ENCODE measurements at regions not wholly inside any gene's neighbourhood (a gene's known extent, or its start where the extent isn't known, plus 50 kb on each side); places are given as distances from the start of the nearest gene placed in this dataset.
"Not testable (repeated sequence)": the region's sequence is repeated elsewhere in the genome, so short reads cannot be mapped to it uniquely, and the experiment has no call there.

DNA sequence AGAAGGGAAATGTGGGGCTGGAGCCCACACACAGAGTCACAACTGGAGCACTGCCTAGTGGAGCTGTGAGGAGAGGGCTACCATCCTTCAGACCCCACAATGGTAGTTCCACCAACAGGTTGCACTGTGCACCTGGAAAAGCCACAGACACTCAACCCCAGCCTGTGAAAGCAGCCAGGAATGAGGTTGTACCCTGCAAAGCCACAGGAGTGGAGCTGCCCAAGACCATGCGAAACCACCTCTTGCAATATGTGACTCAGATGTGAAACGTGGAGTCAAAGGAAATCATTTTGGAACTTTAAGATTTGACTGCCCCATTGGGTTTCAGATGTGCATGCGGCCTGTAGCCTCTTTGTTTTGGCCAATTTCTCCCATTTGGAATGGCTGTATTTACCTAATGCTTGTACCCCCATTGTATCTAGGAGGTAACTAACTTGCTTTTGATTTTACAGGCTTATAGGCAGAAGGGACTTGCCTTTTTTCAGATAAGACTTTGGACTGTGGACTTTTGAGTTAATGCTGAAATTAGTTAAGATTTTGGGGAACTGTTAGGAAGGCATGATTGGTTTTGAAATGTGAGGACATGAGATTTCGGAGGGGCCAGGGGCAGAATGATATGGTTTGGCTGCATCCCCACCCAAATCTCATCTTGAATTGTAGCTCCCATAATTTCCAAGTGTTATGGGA, 348.9 kb upstream of the RPS23 start:
- DNase-seq; intact Hi-C loops (cut with DNase I): not testable (repeated sequence)

GRCh38 chr5:82626012-82626411, 347.9 kb upstream of the RPS23 start:
- intact Hi-C loops (cut with DNase I); DNase-seq: not testable (repeated sequence)

- intact Hi-C loops (cut with DNase I) = no loop called here
- DNase-seq = no peak
Measured at GRCh38 chr5:82624062-82624461, 345.9 kb upstream of the RPS23 start.

GRCh38 chr5:82622711-82623514, 344.8 kb upstream of the RPS23 start:
- intact Hi-C loops (cut with DNase I) = no loop called here
- DNase-seq = no peak

GRCh38 chr5:82622205-82622604, 344.1 kb upstream of the RPS23 start:
- DNase-seq = no peak
- intact Hi-C loops (cut with DNase I) = no loop called here

DNA sequence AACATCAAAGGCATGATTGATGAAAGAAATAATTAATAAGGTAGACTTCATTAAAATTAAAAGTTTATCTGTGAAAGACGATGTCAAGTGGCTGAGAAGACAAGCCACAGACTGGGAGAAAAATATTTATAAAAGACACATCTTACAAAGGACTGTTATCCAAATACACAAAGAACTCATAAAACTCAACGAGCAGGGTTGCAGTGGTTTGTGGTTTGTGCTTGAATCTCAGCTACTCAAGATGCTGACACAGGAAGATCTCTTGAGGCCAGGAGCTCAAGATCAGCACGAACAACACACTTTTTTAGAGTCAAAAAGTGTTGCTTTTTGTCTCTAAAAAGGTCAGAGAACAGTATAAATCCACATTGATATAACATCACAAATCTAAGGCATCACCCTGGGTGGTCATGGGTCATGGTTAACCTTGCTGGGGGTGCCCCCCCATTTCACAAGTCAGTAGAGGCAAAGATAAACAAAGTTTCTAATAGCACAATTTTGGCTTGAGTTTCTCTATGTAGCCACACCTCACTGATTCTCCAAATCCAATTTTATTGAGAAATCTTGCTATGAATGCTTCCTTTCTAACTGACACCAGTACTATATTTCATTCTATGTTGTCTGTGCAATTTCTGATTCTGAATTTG, 342.9 kb upstream of the RPS23 start:
- no peak for DNase-seq
- intact Hi-C loops (cut with DNase I) = no loop called here

GRCh38 chr5:82619097-82619496, 340.9 kb upstream of the RPS23 start:
- no peak for DNase-seq
- intact Hi-C loops (cut with DNase I) = no loop called here

GRCh38 chr5:82614706-82615105, 336.6 kb upstream of the RPS23 start:
- DNase-seq = no peak
- intact Hi-C loops (cut with DNase I) = no loop called here

- intact Hi-C loops (cut with DNase I) = no loop called here
- no peak for DNase-seq
Measured at GRCh38 chr5:82613891-82614290, 335.7 kb upstream of the RPS23 start.

GRCh38 chr5:82610686-82611085, 332.5 kb upstream of the RPS23 start:
- intact Hi-C loops (cut with DNase I) = no loop called here
- DNase-seq = peak in 1 of 10 donors; percentile 12

DNA sequence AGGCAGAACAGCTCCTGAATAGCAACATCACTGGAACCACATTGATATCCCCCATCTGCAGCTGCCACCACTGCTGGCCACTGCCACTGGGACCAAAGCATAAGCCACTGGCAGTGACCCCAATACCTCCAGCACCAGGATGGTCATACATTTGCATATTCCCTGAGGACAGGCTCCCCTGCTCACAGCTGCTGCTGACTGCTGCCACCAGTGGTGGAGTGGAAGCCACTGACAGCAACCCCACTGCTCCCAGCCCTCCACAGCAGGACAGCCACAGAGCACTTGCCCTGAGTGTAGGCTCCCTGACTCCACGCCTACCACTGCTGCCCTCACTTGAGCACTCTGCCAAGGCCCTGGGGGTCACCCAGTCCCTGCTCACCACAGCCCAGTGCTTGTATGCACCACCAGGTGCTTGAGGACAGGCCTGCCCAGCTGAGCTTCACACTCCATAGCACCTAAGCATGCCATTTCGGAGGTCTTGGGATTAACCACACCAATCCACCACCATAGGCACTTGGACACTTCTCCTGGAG, 327.4 kb upstream of the RPS23 start:
- peak in 1 of 10 donors; percentile 63 for DNase-seq

DNA sequence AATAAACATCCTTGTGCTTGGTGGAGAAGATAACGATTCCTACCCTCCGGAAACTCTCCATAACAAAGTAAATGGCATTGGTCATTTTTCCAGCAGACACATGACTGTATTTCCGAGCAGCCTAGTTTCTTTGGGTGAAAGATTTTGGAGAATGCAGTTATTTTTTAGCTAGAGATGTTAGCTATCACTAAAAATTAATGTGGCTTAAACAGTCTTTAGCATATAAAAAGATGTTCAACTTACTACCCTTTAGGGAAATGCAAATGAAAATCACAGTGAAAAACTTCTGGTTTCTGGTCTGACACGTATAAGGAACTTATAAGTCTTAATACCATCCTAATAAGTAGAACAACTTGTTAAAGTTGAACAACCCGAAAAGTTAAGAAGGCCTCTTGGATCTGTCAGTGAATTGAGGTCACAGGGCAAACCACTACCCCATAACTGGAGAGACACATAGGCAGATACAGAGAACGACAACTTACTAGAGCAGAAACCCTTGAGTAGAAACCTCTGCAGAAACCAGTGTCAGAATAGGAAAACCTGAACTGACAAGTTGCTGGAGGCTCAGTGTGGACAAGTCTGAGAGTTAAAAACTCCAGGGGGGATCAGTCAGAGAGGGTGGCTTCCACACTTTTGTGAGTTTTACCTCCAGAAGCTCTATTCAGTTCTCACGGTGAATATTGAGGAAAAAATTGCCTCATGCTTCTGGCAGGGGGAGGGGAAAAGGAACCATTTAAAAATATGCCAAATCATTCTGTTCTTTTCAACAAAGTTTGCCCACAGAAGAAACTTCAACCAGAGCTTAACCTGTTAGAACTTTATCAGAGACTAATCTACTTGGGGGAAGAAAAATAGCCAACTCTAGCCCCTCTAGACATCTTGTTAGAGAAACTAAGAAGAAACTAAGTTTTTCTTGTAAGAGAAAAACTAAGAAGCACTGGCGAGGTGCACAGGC, 325.2 kb upstream of the RPS23 start:
- no peak for DNase-seq
- intact Hi-C loops (cut with DNase I) = no loop called here

More for the DNA sequence above, 327.4 kb upstream of the RPS23 start:
- intact Hi-C loops (cut with DNase I) = no loop called here

- DNase-seq = no peak
- intact Hi-C loops (cut with DNase I) = no loop called here
Measured at GRCh38 chr5:82601861-82602260, 323.7 kb upstream of the RPS23 start.

GRCh38 chr5:82601077-82601476, 322.9 kb upstream of the RPS23 start:
- no peak for DNase-seq
- intact Hi-C loops (cut with DNase I) = no loop called here

GRCh38 chr5:82599692-82600091, 321.5 kb upstream of the RPS23 start:
- no peak for DNase-seq
- intact Hi-C loops (cut with DNase I) = no loop called here

GRCh38 chr5:82599030-82599429, 320.9 kb upstream of the RPS23 start:
- intact Hi-C loops (cut with DNase I) = no loop called here
- DNase-seq = no peak

- intact Hi-C loops (cut with DNase I) = no loop called here
- no peak for DNase-seq
Measured at GRCh38 chr5:82597437-82597836, 319.3 kb upstream of the RPS23 start.

DNA sequence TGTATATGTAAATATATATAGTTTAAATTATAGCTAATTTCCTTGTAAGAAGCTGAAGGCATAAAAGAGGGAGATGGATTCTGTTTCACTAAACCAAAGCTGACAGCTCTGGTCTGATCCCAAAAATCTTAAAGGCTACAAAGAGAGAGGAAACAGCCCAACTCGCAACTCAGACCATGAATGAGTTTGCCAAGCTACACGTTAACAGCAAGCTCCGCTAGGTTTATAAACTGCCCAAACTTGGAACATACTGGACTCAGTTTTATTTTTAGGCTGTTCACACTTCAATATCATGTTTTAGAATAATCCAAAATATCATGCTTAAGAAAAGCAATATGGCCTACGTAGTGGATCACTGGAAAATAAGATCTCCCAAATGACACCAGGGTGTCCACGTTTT, 318.3 kb upstream of the RPS23 start:
- intact Hi-C loops (cut with DNase I) = no loop called here
- no peak for DNase-seq

- DNase-seq = peak in 1 of 10 donors; percentile 29
- intact Hi-C loops (cut with DNase I) = no loop called here
Measured at GRCh38 chr5:82595113-82595512, 317.0 kb upstream of the RPS23 start.

DNA sequence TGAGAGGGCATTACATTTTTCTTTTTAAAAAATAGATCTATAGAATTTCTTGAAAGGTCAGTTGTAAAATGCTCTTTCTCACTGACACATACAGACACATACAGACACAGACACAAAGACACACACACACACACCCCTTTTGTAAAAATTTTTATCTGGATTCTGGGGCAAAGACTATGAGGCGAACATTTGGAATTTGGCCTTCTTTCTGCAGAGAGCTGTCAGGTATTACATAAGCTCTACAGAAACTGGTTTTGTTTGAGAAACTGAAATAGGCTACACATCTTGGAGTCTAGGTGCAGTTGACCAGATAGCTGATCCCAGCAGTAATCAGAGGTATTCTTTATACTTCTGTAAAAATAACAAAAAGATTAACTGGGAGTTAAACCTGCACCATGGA, 315.9 kb upstream of the RPS23 start:
- intact Hi-C loops (cut with DNase I) = no loop called here
- DNase-seq = no peak
